K562 (cell line): ENCODE measurements at regions not wholly inside any gene's neighbourhood (a gene's known extent, or its start where the extent isn't known, plus 50 kb on each side); places are given as distances from the start of the nearest gene placed in this dataset.

ENCODE experiments used
- BCL6 ChIP-seq: fragments of 250-450 bp; sonication (Bioruptor Pico); IDR thresholded peaks from 2 replicates; pipeline ENCODE4 v1.4.0; 2020
- CTCF ChIP-seq, 3 experiments: IDR thresholded peaks in 2 of 3; conservative IDR thresholded peaks in 1 of 3; 2 replicates each; pipeline ENCODE4 v1.5.1; 2011 to 2012; ENCODE audit warnings: low read length in 3 of 3, mild to moderate bottlenecking in 3 of 3, control low read depth in 2 of 3, improper control_type of control experiment in 1 of 3, inconsistent platforms in 1 of 3, low read depth in 1 of 3, mixed read lengths in 1 of 3, moderate library complexity in 1 of 3; ENCODE audit not compliant: insufficient read depth in 2 of 3
- GTF2F1 ChIP-seq: IDR thresholded peaks from 2 replicates; pipeline ENCODE4 v1.6.1; 2011; ENCODE audit warnings: low read depth, low read length, improper control_type of control experiment
- HMGN3 ChIP-seq: IDR thresholded peaks from 2 replicates; pipeline ENCODE4 v1.6.1; 2011; ENCODE audit warnings: borderline replicate concordance, low read depth, mild to moderate bottlenecking, mixed read lengths, low read length; ENCODE audit not compliant: insufficient read length; ENCODE audit errors: extremely low read depth
- JUN ChIP-seq, 2 experiments: sonication (generic) in 1 of 2; formaldehyde crosslinking in 1 of 2; IDR thresholded peaks; 2 replicates each; pipeline versions ENCODE4 v1.6.1 to v1.8.0; 2012 to 2022; ENCODE audit warnings: borderline replicate concordance in 2 of 2, mild to moderate bottlenecking in 2 of 2, improper control_type of control experiment in 1 of 2, low read depth in 1 of 2, low read length in 1 of 2, missing genetic modification reagents in 1 of 2
- PHF8 ChIP-seq: fragments of 200-600 bp; sonication (generic); IDR thresholded peaks from 2 replicates; pipeline ENCODE4 v1.6.1; 2012; ENCODE audit warnings: mixed run types, mild to moderate bottlenecking, inconsistent platforms, low read length, moderate library complexity, borderline replicate concordance
- POLR2A ChIP-seq: fragments of 450-650 bp; conservative IDR thresholded peaks from 2 replicates; pipeline ENCODE4 v1.6.1; 2016
- POLR2AphosphoS5 ChIP-seq: IDR thresholded peaks from 2 replicates; pipeline ENCODE4 v1.6.1; 2011; ENCODE audit warnings: mild to moderate bottlenecking, low read depth, low read length, moderate library complexity; ENCODE audit not compliant: control insufficient read depth, insufficient read depth
- PREB ChIP-seq: sonication (generic); formaldehyde crosslinking; IDR thresholded peaks from 2 replicates; pipeline ENCODE4 v1.8.1; 2023; ENCODE audit warnings: mild to moderate bottlenecking, missing genetic modification reagents
- SMARCA4 ChIP-seq: fragments of 450-650 bp; IDR thresholded peaks from 2 replicates; pipeline ENCODE4 v1.6.1; 2016
- YY1 ChIP-seq, 3 experiments: IDR thresholded peaks; 2 replicates each; pipeline ENCODE4 v1.6.1; 2011; ENCODE audit warnings: low read length in 2 of 3, mild to moderate bottlenecking in 2 of 3, moderate library complexity in 2 of 3, borderline replicate concordance in 1 of 3, control low read depth in 1 of 3, low read depth in 1 of 3; ENCODE audit not compliant: insufficient read depth in 3 of 3, insufficient replicate concordance in 2 of 3, control insufficient read depth in 1 of 3, insufficient read length in 1 of 3; ENCODE audit errors: extremely low read depth in 1 of 3
- ZNF253 ChIP-seq: fragments of 250-450 bp; sonication (Bioruptor Pico); conservative IDR thresholded peaks from 2 replicates; pipeline ENCODE4 v1.6.1; 2021; ENCODE audit warnings: mild to moderate bottlenecking
- ZNF263 ChIP-seq: sonication (generic); formaldehyde crosslinking; IDR thresholded peaks from 2 replicates; pipeline ENCODE4 v1.8.0; 2022; ENCODE audit warnings: mild to moderate bottlenecking, missing genetic modification reagents, borderline replicate concordance

- TF ChIP-seq POLR2AphosphoS5 (no peak), POLR2A (no peak), HMGN3 (no peak), PHF8 (no peak), JUN (IDR thresholded peaks at IDR 0.05; ENCODE audit: borderline replicate concordance, low read depth, low read length) (no peak), JUN (CRISPR knock-in tag; IDR thresholded peaks at IDR 0.05; ENCODE audit: borderline replicate concordance) (no peak), PREB (CRISPR knock-in tag) (no peak), ZNF253 (CRISPR knock-in tag) (no peak), YY1 (IDR thresholded peaks at IDR 0.05; ENCODE audit: borderline replicate concordance in 1 of 3, control insufficient read depth in 1 of 3, extremely low read depth in 1 of 3, insufficient read depth in 3 of 3, insufficient read length in 1 of 3, insufficient replicate concordance in 2 of 3, low read depth in 1 of 3, low read length in 2 of 3) (no peak), ZNF263 (CRISPR knock-in tag) (no peak), SMARCA4 (no peak), GTF2F1 (no peak), BCL6 (CRISPR knock-in tag) (no peak), CTCF (IDR thresholded peaks at IDR 0.05 in 2 of 3, conservative IDR thresholded peaks at IDR 0.05 in 1 of 3; ENCODE audit: insufficient read depth in 2 of 3, low read depth in 1 of 3, low read length in 3 of 3) (no peak)
Observed at GRCh38 chr19:28244966-28245365, 968.0 kb downstream of the UQCRFS1 start.
